A549 (cell line): ENCODE measurements at regions not wholly inside any gene's neighbourhood (a gene's known extent, or its start where the extent isn't known, plus 50 kb on each side); places are given as distances from the start of the nearest gene placed in this dataset.

Source experiments
- CTCF ChIP-seq: fragments of >200 bp; sonication (Bioruptor Twin); formaldehyde crosslinking; IDR thresholded peaks from 3 replicates; pipeline ENCODE4 v1.5.1; 2016
- E2F6 ChIP-seq: IDR thresholded peaks from 2 replicates; pipeline ENCODE4 v1.6.1; 2012; ENCODE audit warnings: low read depth, borderline replicate concordance
- EP300 ChIP-seq, 2 experiments: fragments of >200 bp; sonication (Bioruptor Twin); formaldehyde crosslinking; IDR thresholded peaks; 2 replicates in 1 of 2; 3 replicates in 1 of 2; pipeline ENCODE4 v1.6.1; 2016 to 2017
- HMGXB4 ChIP-seq: fragments of 250-450 bp; sonication (Bioruptor Pico); IDR thresholded peaks from 2 replicates; pipeline ENCODE4 v1.5.0; 2021; ENCODE audit warnings: mild to moderate bottlenecking, moderate library complexity, borderline replicate concordance
- HOXA7 ChIP-seq: fragments of 250-450 bp; sonication (Bioruptor Pico); IDR thresholded peaks from 2 replicates; pipeline ENCODE4 v1.5.0; 2020; ENCODE audit warnings: mild to moderate bottlenecking, moderate library complexity
- MAFK ChIP-seq: fragments of 450-650 bp; IDR thresholded peaks from 2 replicates; pipeline ENCODE4 v1.6.1; 2014; ENCODE audit not compliant: partially characterized antibody
- POLR2A ChIP-seq: IDR thresholded peaks from 2 replicates; pipeline ENCODE4 v1.6.1; 2012; ENCODE audit warnings: mild to moderate bottlenecking, low read length
- RAD21 ChIP-seq, 2 experiments: fragments of >200 bp in 1 of 2; sonication (Bioruptor Twin) in 1 of 2; formaldehyde crosslinking in 1 of 2; IDR thresholded peaks in 1 of 2; conservative IDR thresholded peaks in 1 of 2; 2 replicates in 1 of 2; 3 replicates in 1 of 2; pipeline ENCODE4 v1.6.1; 2012 to 2018; ENCODE audit warnings: inconsistent platforms in 1 of 2
- RFX5 ChIP-seq: fragments of 450-650 bp; IDR thresholded peaks from 2 replicates; pipeline ENCODE4 v1.7.1; 2014; ENCODE audit warnings: antibody characterized with exemption, mild to moderate bottlenecking, moderate library complexity

GRCh38 chr18:10215446-10215845 lies 239.0 kb upstream of the APCDD1 start:
- TF ChIP-seq EP300 (IDR thresholded peaks at IDR 0.05) (no peak), POLR2A (no peak), HMGXB4 (CRISPR knock-in tag) (no peak), HOXA7 (CRISPR knock-in tag) (no peak), CTCF (no peak), MAFK (no peak), E2F6 (no peak), RFX5 (no peak), RAD21 (conservative IDR thresholded peaks at IDR 0.05 in 1 of 2, IDR thresholded peaks at IDR 0.05 in 1 of 2) (no peak)
